ENCODE measurements at regions not wholly inside any gene's neighbourhood (a gene's known extent, or its start where the extent isn't known, plus 50 kb on each side); places are given as distances from the start of the nearest gene placed in this dataset.
A peak's percentile ranks its signal among the peaks of the same experiment; 100 is the strongest.

GRCh38 chr20:52913650-52914387, 58.3 kb upstream of the TSHZ2 start (continued):
- TF ChIP-seq, protein P1, sequence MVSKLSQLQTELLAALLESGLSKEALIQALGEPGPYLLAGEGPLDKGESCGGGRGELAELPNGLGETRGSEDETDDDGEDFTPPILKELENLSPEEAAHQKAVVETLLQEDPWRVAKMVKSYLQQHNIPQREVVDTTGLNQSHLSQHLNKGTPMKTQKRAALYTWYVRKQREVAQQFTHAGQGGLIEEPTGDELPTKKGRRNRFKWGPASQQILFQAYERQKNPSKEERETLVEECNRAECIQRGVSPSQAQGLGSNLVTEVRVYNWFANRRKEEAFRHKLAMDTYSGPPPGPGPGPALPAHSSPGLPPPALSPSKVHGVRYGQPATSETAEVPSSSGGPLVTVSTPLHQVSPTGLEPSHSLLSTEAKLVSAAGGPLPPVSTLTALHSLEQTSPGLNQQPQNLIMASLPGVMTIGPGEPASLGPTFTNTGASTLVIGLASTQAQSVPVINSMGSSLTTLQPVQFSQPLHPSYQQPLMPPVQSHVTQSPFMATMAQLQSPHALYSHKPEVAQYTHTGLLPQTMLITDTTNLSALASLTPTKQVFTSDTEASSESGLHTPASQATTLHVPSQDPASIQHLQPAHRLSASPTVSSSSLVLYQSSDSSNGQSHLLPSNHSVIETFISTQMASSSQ (IDR thresholded peaks at IDR 0.05; ENCODE audit: low read depth): peak; percentile 95
- TF ChIP-seq, protein P1 (CRISPR knock-in tag; IDR thresholded peaks at IDR 0.05; ENCODE audit: borderline replicate concordance): peak; percentile 99
- TF ChIP-seq CSRNP1 (CRISPR knock-in tag; IDR thresholded peaks at IDR 0.05): no peak
- no peak for TF ChIP-seq IRF9 (CRISPR knock-in tag; IDR thresholded peaks at IDR 0.05; ENCODE audit: borderline replicate concordance)
- TF ChIP-seq SCMH1 (CRISPR knock-in tag; IDR thresholded peaks at IDR 0.05; ENCODE audit: borderline replicate concordance): no peak
- TF ChIP-seq, protein P2, sequence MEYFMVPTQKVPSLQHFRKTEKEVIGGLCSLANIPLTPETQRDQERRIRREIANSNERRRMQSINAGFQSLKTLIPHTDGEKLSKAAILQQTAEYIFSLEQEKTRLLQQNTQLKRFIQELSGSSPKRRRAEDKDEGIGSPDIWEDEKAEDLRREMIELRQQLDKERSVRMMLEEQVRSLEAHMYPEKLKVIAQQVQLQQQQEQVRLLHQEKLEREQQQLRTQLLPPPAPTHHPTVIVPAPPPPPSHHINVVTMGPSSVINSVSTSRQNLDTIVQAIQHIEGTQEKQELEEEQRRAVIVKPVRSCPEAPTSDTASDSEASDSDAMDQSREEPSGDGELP (IDR thresholded peaks at IDR 0.05; ENCODE audit: borderline replicate concordance, low read depth): peak; percentile 71
- TF ChIP-seq FOXP4 (CRISPR knock-in tag; IDR thresholded peaks at IDR 0.05): peak; percentile 88
- no peak for TF ChIP-seq ZXDC (CRISPR knock-in tag; IDR thresholded peaks at IDR 0.05)
- TF ChIP-seq SNRNP70 (IDR thresholded peaks at IDR 0.05; ENCODE audit: low read depth, low read length): no peak
- TF ChIP-seq NR0B2 (CRISPR knock-in tag; IDR thresholded peaks at IDR 0.05): no peak
- TF ChIP-seq GZF1 (CRISPR knock-in tag; IDR thresholded peaks at IDR 0.05): no peak
- no peak; the same call in 1 of the 2 replicates for TF ChIP-seq ZNF552 (CRISPR knock-in tag; IDR thresholded peaks at IDR 0.05; ENCODE audit: borderline replicate concordance)
- TF ChIP-seq ZZZ3 (CRISPR knock-in tag; IDR thresholded peaks at IDR 0.05; ENCODE audit: borderline replicate concordance): no peak
- no peak for TF ChIP-seq ZNF367 (CRISPR knock-in tag; IDR thresholded peaks at IDR 0.05; ENCODE audit: borderline replicate concordance)
- TF ChIP-seq ZSCAN9 (CRISPR knock-in tag; IDR thresholded peaks at IDR 0.05; ENCODE audit: borderline replicate concordance): 0 out of 2 replicates have a peak, but pooled peaks have one; percentile 56
